MM.1S (cell line): ENCODE measurements at regions not wholly inside any gene's neighbourhood (a gene's known extent, or its start where the extent isn't known, plus 50 kb on each side); places are given as distances from the start of the nearest gene placed in this dataset.

Source experiments
- DNase-seq: peaks from one replicate; pipeline ENCODE4 v3.0.0-alpha.2; 2015
- H2AFZ ChIP-seq: fragments of 300-600 bp; sonication (generic); 2 replicates; pipeline ENCODE4 v1.6.0; 2016; ENCODE audit warnings: antibody characterized with exemption, low read length
- H3F3A ChIP-seq: fragments of 300-600 bp; sonication (generic); 2 replicates; pipeline ENCODE4 v1.6.1; 2016; ENCODE audit warnings: mild to moderate bottlenecking, antibody characterized with exemption, low read length, moderate library complexity, mixed read lengths; ENCODE audit not compliant: insufficient read depth
- H3K27ac ChIP-seq: fragments of 300-600 bp; sonication (generic); 2 replicates; pipeline ENCODE4 v1.5.1; 2016; ENCODE audit warnings: mild to moderate bottlenecking, low read length
- H3K27me3 ChIP-seq: fragments of 300-600 bp; sonication (generic); replicated peaks from 2 replicates; pipeline ENCODE4 v1.6.0; 2016; ENCODE audit warnings: low read length; ENCODE audit not compliant: insufficient read depth
- H3K36me3 ChIP-seq: fragments of 300-600 bp; sonication (generic); replicated peaks from 2 replicates; pipeline ENCODE4 v1.6.1; 2016; ENCODE audit warnings: mild to moderate bottlenecking, low read length, mixed read lengths; ENCODE audit not compliant: insufficient read depth
- H3K4me1 ChIP-seq: fragments of 300-600 bp; sonication (generic); 2 replicates; pipeline ENCODE4 v1.6.1; 2016; ENCODE audit warnings: low read length, mixed read lengths
- H3K4me2 ChIP-seq: fragments of 300-600 bp; sonication (generic); 2 replicates; pipeline ENCODE4 v1.6.0; 2016; ENCODE audit warnings: low read depth, low read length
- H3K4me3 ChIP-seq: fragments of 300-600 bp; sonication (generic); 2 replicates; pipeline ENCODE4 v1.5.1; 2016; ENCODE audit warnings: low read length, mixed read lengths
- H3K79me2 ChIP-seq: fragments of 300-600 bp; sonication (generic); 2 replicates; pipeline ENCODE4 v1.6.1; 2016; ENCODE audit warnings: mixed run types, low read length, mixed read lengths
- H3K9ac ChIP-seq: fragments of 300-600 bp; sonication (generic); 2 replicates; pipeline ENCODE4 v1.6.1; 2016; ENCODE audit warnings: low read length, mixed read lengths
- H3K9me2 ChIP-seq: fragments of 300-600 bp; sonication (generic); replicated peaks from 2 replicates; pipeline ENCODE4 v1.6.1; 2016; ENCODE audit warnings: mild to moderate bottlenecking, low read length, mixed read lengths; ENCODE audit not compliant: insufficient read depth
- H3K9me3 ChIP-seq: fragments of 300-600 bp; sonication (generic); replicated peaks from 2 replicates; pipeline ENCODE4 v1.6.1; 2016; ENCODE audit warnings: mild to moderate bottlenecking, low read length, mixed read lengths; ENCODE audit not compliant: insufficient read depth
- H4K20me1 ChIP-seq: fragments of 300-600 bp; sonication (generic); 2 replicates; pipeline ENCODE4 v1.6.1; 2016; ENCODE audit warnings: mild to moderate bottlenecking, low read length, moderate library complexity, mixed read lengths; ENCODE audit not compliant: insufficient read depth
- EZH2 ChIP-seq: fragments of 300-600 bp; sonication (generic); optimal IDR thresholded peaks from 2 replicates; pipeline ENCODE3; 2017; ENCODE audit warnings: low read depth, mild to moderate bottlenecking, antibody characterized with exemption, low read length, mixed read lengths
- EZH2phosphoT487 ChIP-seq: fragments of 300-600 bp; sonication (generic); IDR thresholded peaks from 2 replicates; pipeline ENCODE4 v1.6.1; 2018; ENCODE audit warnings: antibody characterized with exemption, low read length
- TF ChIP-seq, protein P1 (sequence below): fragments of 300-600 bp; sonication (generic); IDR thresholded peaks from 2 replicates; pipeline ENCODE4 v1.5.1; 2016; ENCODE audit warnings: antibody characterized with exemption, low read length, mixed read lengths

DNA sequence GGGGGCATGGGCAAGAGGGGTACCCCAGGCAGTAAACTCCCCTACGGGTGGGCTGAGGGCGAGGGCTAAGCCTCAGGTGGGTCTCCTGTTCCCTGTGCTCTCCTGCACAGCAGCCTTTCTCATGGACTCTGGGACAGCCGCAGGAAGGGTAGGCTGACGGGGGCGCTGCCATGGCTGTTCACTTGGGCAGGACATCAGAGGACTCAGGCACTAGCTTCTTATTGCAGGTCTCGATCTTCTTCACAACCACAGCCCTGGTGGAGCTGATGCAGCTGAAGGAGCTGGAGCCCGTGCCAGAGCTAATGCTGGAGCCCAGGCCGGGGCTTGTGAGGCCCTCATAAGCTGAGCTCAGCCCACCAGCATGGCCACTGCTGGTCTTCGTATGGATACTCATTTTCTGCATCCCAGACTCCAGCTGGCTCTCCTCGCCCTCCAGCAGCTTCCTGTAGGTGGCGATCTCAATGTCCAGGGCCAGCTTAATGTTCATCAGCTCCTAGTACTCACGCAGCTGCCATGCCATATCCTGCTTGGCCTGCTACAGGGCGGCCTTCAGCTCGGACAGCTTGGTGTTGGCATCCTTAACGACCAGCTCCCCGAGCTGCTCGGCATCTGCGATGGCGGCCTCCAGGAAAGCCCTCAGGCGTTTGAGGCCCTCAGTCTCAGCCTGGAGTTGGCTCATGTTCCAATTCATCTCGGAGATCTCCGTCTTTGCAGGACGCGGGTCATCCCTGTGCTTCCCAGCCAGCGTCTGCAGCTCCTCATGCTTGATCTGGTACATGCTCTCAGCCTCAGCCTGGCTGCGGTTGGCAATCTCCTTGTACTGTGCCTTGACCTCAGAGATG is 359.8 kb upstream of the SETBP1 start:
- no peaks in the 10 kb centered on the region for H3F3A ChIP-seq
- H3K36me3 ChIP-seq = no peaks in the 10 kb centered on the region
- H3K9me3 ChIP-seq = no peaks in the 10 kb centered on the region
- no peaks in the 10 kb centered on the region for H3K27me3 ChIP-seq
- TF ChIP-seq EZH2 (no peak), EZH2phosphoT487 (no peak)
- TF ChIP-seq, protein P1, sequence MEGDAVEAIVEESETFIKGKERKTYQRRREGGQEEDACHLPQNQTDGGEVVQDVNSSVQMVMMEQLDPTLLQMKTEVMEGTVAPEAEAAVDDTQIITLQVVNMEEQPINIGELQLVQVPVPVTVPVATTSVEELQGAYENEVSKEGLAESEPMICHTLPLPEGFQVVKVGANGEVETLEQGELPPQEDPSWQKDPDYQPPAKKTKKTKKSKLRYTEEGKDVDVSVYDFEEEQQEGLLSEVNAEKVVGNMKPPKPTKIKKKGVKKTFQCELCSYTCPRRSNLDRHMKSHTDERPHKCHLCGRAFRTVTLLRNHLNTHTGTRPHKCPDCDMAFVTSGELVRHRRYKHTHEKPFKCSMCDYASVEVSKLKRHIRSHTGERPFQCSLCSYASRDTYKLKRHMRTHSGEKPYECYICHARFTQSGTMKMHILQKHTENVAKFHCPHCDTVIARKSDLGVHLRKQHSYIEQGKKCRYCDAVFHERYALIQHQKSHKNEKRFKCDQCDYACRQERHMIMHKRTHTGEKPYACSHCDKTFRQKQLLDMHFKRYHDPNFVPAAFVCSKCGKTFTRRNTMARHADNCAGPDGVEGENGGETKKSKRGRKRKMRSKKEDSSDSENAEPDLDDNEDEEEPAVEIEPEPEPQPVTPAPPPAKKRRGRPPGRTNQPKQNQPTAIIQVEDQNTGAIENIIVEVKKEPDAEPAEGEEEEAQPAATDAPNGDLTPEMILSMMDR = no peak
- no peak overlapping the region for H3K9ac ChIP-seq
- no peak overlapping the region for H3K27ac ChIP-seq
- no peaks in the 10 kb centered on the region for H4K20me1 ChIP-seq
- no peak overlapping the region for H3K4me2 ChIP-seq
- H3K9me2 ChIP-seq = no peaks in the 10 kb centered on the region
- no peak for DNase-seq
- H3K4me3 ChIP-seq = no peak overlapping the region
- no peaks in the 10 kb centered on the region for H3K4me1 ChIP-seq
- H2AFZ ChIP-seq = no peak overlapping the region
- H3K79me2 ChIP-seq = no peaks in the 10 kb centered on the region

DNA sequence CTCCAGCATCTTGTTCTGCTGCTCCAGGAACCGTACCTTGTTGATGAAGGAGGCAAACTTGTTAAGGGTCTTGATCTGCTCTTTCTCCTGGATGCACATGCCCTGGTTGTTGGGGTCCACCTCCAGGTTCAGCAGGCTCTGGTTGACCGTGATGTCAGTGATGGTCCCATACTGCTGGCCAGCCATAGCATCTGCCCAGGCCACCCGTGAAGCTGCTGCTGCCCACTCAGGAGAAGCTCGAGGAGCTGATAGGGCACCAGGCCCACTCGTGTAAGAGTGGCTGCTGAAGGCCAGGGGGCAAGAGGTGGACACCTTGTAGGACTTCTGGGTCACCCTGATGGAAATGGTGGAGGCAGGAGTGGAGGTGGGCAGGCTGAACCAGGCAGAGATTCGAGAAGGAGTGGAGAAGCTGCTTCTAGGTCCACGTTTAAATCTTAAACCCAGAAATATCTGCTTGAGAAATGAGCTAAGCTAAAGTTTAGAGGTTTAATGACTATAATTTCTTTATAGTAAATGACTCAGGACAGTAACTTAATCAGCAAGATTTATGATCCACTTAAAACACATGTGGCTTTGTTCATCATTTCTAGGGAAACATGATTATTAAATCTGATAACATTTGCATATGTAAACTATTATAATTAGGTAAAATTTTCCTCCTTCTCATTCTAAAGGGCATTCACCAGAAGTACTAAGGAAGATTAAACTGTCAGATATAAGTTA is 358.7 kb upstream of the SETBP1 start:
- H3K36me3 ChIP-seq = no peaks in the 10 kb centered on the region
- H3K79me2 ChIP-seq = no peaks in the 10 kb centered on the region
- H3K27ac ChIP-seq = no peak overlapping the region
- no peak overlapping the region for H3K4me3 ChIP-seq
- TF ChIP-seq EZH2phosphoT487 = no peak
- TF ChIP-seq, protein P1 = no peak
- no peak for TF ChIP-seq EZH2
- H3K9me2 ChIP-seq = no peaks in the 10 kb centered on the region
- H3K9me3 ChIP-seq = no peaks in the 10 kb centered on the region
- H3K4me2 ChIP-seq = no peak overlapping the region
- H3K9ac ChIP-seq = no peak overlapping the region
- DNase-seq = no peak
- H4K20me1 ChIP-seq = no peaks in the 10 kb centered on the region
- no peaks in the 10 kb centered on the region for H3F3A ChIP-seq
- no peaks in the 10 kb centered on the region for H3K27me3 ChIP-seq
- H2AFZ ChIP-seq = no peak overlapping the region
- no peaks in the 10 kb centered on the region for H3K4me1 ChIP-seq

DNA sequence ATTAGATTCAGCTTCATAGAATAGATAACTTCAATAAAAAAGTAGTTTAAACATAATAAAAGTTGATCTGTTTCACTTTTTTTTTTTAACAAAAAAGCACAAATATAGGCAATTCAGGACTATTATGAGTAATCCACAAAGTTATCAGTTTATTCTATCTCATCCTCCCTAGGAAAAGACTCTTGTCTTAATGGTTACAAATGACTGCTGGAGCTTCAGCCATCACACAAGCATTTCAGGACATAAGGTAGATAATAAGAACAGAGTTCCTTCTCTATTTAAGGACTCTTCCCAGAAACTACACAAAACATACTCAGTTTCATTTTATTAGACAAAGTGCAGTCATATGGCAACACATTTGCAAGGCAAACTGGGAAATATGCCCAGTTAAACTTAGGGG is 357.6 kb upstream of the SETBP1 start:
- Histone ChIP-seq H3K9ac (no peak overlapping the region), H4K20me1 (no peaks in the 10 kb centered on the region), H3K9me3 (no peaks in the 10 kb centered on the region), H3K79me2 (no peaks in the 10 kb centered on the region), H3K36me3 (no peaks in the 10 kb centered on the region), H3K4me1 (no peaks in the 10 kb centered on the region), H3K9me2 (no peaks in the 10 kb centered on the region), H3K27me3 (no peaks in the 10 kb centered on the region), H2AFZ (no peak overlapping the region), H3F3A (no peaks in the 10 kb centered on the region), H3K4me2 (no peak overlapping the region), H3K27ac (no peak overlapping the region), H3K4me3 (no peak overlapping the region)
- TF ChIP-seq EZH2phosphoT487 (no peak), EZH2 (no peak)
- TF ChIP-seq, protein P1 = no peak
- DNase-seq = no peak
